Islet precursor cell (in vitro differentiated cells): ENCODE measurements at regions not wholly inside any gene's neighbourhood (a gene's known extent, or its start where the extent isn't known, plus 50 kb on each side); places are given as distances from the start of the nearest gene placed in this dataset.
A peak's percentile ranks its signal among the peaks of the same experiment; 100 is the strongest.
"Not testable (repeated sequence)": the region's sequence is repeated elsewhere in the genome, so short reads cannot be mapped to it uniquely, and the experiment has no call there.

Experiments used
- DNase-seq: peaks from one replicate; pipeline ENCODE4 v3.0.0-alpha.2; 2018

DNA sequence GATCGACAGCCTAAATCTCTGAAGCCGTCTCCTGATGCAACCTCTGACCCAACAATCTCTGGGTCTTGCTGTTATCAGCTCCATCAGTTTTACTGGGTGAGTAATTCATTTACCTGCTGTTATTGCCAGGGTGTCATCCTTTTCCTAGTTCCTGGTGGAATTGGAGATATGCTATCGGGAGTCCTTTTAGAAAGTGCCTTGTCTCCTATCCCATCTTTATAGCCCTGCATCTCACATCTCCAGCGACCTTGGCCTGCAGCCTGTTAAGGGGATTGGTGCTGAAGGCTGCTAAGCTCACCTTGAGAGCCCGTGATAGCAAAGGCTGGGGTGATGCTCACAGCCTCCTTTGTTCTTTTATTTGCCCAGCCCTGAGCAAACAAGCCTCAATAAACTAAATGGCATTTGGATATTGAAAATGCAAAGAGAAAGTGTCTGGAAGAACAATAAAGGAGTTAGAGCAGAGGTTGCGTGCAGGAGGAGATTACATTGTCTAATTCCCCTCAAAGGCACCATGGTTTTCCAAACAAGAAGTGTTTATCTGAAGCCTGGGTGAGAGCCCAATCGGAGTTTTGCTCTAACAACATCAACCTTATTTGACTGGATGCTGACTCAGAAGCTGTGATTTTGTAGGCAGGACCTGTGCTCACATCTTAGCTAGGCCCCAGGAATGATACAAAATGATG, 101.8 kb downstream of the RPLP1 start:
- peak; percentile 65 for DNase-seq

DNA sequence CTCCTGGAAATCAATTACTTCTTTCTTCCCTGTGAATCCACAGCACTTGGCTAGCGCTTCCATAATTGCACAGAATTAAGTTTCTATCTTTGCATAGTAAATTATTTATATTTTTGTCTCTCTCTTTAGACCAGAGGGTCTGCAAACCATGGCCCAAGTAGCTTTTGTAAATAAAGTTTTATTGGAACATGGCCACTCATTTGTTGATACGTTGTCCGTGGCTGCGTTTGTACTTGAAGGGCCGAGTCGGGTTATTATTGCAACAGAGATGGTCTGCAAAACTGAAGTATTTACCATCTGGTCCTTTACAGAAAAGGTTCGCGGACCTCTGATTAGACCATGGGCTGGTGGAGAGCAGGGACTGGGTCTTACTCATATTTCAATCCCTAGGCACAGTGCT, 102.5 kb downstream of the RPLP1 start:
- no peak for DNase-seq

GRCh38 chr15:69556344-69556743, 103.7 kb downstream of the RPLP1 start:
- no peak for DNase-seq

DNA sequence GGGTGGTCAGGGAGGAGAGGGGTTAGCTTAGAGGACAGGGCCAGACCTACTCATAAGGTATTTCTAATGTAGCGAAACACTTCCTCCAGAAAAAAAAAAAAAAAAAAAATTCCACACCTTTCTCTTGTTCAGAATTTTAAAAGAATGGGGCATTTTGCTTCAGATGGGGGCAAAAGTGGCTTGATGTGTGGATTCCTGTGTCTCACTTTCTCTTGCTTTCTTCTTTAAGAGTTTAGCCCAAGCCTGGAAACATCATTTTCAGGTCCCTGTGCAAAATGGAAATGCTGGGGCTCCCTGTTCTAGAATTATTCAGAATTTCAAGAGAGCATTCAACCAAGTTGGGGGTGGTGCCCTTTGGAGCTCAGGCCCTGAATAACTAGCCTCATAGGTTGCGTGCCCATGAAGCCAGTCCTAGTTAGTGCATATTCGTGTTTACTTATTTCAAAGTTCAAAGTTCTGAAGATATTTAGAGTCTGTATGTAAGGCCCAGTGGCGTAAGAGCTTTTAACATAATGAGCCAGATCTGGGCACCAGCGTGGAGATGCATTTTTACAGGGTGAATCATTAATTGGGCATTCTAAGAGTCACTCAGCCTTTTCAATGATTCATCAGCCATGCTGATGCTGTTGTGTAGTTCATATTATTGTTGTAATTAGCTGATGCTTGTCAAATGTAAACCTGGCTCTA, 104.5 kb downstream of the RPLP1 start:
- DNase-seq = peak; percentile 87

GRCh38 chr15:69557707-69558409, 105.2 kb downstream of the RPLP1 start:
- peak; percentile 67 for DNase-seq

- no peak for DNase-seq
These were observed 107.0 kb downstream of the RPLP1 start for GRCh38 chr15:69559440-69560190.

DNA sequence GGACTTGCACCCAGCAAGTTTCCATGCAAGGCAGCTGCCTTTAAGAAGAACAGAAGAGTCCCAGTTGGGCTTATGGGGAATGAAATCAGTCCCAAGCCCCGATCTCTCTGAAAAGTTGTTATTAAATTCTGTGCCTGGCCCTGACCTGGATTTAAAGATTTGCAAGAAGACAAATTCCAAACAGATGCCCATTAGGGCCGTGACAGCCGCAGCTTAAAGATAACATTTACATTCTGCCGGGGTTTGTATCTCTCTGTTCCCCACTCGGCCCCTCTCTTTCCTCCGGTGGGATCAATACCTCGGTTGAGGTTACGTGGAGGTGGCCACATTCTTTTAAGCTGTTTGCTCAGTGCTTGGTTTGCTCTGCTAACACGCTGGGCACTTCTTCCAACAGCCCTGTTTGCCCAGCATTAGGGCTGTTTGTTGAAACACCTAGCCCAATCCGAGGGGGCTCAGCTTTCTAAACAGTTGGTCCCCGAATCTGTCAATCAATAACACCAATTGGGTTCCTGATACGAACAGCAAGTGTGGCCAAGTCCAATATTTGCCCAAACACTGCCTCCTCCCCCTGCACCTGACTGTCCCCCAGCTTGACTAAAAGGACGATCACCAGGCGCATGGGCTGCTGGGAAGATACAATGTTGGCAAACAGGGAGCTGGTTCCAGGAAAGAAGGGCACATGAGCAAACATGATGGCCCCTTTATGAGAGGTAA, 108.6 kb downstream of the RPLP1 start:
- DNase-seq = no peak

- no peak for DNase-seq
These were observed 109.5 kb downstream of the RPLP1 start for GRCh38 chr15:69562116-69562515.

- DNase-seq = no peak
These were observed 109.9 kb downstream of the RPLP1 start for GRCh38 chr15:69562564-69562963.

- no peak for DNase-seq
These were observed 112.5 kb downstream of the RPLP1 start for GRCh38 chr15:69565066-69565655.

DNA sequence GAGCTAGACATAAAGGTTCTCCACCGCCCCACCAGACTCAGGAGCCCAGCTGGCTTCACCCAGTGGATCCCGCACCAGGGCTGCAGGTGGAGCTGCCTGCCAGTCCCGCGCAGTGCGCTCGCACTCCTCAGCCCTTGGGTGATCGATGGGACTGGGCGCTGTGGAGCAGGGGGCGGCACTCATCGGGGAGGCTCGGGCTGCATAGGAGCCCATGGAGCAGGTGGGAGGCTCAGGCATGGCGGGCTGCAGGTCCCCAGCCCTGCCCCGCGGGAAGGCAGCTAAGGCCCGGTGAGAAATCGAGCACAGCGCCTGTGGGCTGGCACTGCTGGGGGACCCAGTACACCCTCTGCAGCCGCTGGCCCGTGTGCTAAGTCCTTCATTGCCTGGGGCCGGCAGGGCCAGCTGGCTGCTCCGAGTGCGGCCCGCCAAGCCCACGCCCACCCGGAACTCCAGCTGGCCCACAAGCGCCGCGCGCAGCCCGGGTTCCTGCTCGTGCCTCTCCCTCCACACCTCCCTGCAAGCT, 114.7 kb downstream of the RPLP1 start:
- not testable (repeated sequence) for DNase-seq

GRCh38 chr15:69568173-69569009, 115.8 kb downstream of the RPLP1 start:
- no peak for DNase-seq

DNA sequence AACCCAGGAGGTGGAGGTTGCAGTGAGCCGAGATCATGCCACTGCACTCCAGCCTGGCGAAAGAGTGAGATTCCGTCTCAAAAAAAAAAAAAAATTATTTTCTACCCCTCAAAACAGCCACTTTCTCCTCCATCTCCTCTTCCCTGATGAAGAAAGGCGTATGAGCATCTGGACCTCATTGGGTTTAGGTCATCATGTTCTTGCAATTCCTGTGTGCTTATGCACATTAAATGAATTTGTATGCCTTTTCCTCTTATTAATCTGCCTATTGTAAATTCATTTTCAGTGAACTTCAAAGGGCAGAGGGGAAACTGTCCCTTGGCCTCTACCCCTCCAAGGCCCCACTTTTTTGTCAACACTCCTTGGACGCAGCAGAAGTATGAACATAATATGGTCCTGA, 117.8 kb downstream of the RPLP1 start:
- no peak for DNase-seq

GRCh38 chr15:69570997-69571396, 118.4 kb downstream of the RPLP1 start:
- DNase-seq = no peak

DNA sequence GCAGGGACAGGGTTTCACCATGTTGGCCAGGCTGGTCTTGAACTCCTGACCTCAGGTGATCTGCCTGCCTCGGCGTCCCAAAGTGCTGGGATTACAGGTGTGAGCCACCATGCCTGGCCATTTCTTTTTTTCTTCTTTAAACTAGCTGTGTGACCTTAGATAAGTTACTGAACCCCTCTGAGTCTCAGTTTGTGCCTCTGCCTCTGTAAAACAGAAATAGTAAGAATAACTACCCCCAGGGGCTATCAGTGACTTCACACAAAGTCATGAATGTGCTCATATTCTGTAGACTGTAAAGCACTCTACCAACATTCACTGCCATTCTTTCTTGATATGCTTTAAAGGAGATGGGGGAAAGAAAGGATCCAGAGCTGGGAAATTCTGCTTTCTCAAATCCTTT, 120.7 kb downstream of the RPLP1 start:
- DNase-seq = not testable (repeated sequence)

DNA sequence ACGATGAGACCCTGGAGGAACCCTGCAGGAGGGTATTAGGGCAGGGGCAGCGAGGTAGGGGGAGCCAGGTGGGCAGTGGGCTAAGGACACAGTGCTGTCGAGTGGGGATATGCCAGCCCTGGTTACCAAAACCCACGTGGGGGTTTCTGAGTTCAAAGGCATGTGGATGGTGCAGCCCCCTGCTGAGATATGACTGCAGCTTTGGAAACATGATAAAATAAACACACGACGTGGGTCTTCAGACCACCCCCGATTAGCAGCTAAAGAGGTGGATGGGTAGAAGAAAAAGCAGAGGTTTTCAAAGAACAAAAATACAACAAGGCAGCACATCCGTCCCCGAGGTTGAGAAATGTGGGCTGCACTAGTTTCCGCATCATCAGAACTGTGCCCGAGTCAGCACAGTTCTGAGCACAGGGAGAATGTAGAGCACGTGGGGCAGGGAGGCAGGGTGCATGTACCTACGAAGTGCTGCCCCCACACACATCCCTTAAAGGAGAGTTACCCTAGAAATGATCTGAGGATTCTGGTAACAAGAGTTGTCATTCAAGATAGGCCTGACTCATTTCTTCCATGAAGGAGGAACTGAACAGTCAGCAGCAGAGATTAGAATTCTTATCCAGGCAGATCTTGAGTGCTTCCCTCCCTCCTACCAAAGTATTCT, 121.3 kb downstream of the RPLP1 start:
- DNase-seq = no peak

GRCh38 chr15:69574506-69574905, 121.9 kb downstream of the RPLP1 start:
- no peak for DNase-seq

DNA sequence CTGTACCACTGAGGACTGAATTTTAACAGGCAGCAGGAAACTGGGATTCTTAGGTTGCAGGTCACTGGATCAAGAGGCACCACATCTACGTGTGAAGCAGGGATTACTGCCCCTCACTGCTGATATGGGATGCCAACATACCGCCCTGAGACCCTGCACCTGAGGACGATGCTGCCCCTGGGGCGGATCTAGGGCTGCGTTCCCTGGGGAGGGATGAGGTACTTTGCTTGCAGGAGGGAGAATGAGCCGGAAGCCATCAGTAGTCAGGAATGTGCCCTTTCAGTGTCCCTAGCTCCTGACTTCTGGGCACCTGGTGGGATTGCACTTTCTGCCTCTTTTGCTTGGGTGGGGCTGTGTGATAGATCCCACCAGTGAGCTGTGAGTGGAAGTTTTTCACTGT, 122.8 kb downstream of the RPLP1 start:
- no peak for DNase-seq

- DNase-seq = peak; percentile 69
These were observed 123.5 kb downstream of the RPLP1 start for GRCh38 chr15:69576035-69576526.

DNA sequence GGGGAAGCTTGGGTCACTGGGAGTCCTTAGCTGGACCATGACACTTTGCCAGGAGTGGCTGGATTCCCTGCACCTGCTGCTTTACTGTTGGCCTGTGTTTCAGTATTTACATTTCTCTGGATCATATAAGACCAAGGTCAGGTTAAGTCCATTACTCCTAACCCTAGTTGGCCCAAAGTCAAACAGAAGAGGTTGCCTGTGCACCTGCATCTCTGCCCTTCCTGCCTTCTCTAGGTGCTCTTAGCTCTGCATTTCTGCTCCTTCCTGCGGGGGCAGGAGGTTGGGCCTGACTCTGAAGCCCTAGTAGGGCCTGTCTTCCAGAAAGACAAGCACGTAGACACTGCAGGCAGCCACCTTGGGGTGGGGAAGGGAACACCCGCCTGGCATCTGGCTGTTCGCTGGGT, 124.3 kb downstream of the RPLP1 start:
- DNase-seq = no peak
